ENCODE measurements at regions not wholly inside any gene's neighbourhood (a gene's known extent, or its start where the extent isn't known, plus 50 kb on each side); places are given as distances from the start of the nearest gene placed in this dataset.

GRCh38 chr10:121288011-121288410 is 310.2 kb downstream of the FGFR2 start (continued):
- TF ChIP-seq SUPT20H (IDR thresholded peaks at IDR 0.05; ENCODE audit: borderline replicate concordance, control insufficient read depth, low read depth, low read length) (no peak), PAX8 (IDR thresholded peaks at IDR 0.05) (no peak), ATF3 (IDR thresholded peaks at IDR 0.05; ENCODE audit: borderline replicate concordance, extremely low read depth, low read depth, low read length) (no peak), ZBTB40 (IDR thresholded peaks at IDR 0.05; ENCODE audit: borderline replicate concordance) (no peak)

GRCh38 chr10:121288864-121289661 is 309.2 kb downstream of the FGFR2 start:
- no TSS peak for BruUV-seq (replicated peaks)
- ATAC-seq (no peak), FAIRE-seq (no peak), DNase-seq (ENCODE audit: low read depth, low spot score) (no peak)
- no peaks in the 10 kb centered on the region for H3K4me1 ChIP-seq (ENCODE audit: control insufficient read depth, insufficient read depth, low read length)
- ChIA-PET RAD21 (ENCODE audit: unreplicated experiment) (no interaction called here), SMC1A (ENCODE audit: uncharacterized antibody, unreplicated experiment) (no interaction called here), CTCF (no interaction called here), POLR2A (no interaction called here)
- no peaks in the 10 kb centered on the region for H3K36me3 ChIP-seq (ENCODE audit: control insufficient read depth in 2 of 2, insufficient read depth in 2 of 2, low read length in 1 of 2)
- no peak overlapping the region for H3K9ac ChIP-seq (ENCODE audit: control insufficient read depth, insufficient read depth, low read length)
- H4K20me1 ChIP-seq (ENCODE audit: control insufficient read depth, insufficient read depth): no peaks in the 10 kb centered on the region
- 2% methylated on average over 6 of the region's 6 CpGs for WGBS (ENCODE audit: insufficient coverage, insufficient replicate concordance, low lambda C conversion rate, missing lambda C conversion rate)
- peaks cover 0 to 2% of the 10 kb centered on the region in 2 experiments; a peak in 2 of 4 replicates for H3K27me3 ChIP-seq (replicated peaks in 1 of 2; ENCODE audit: control insufficient read depth in 2 of 2, insufficient read depth in 2 of 2, low read length in 1 of 2)
- TF ChIP-seq PAX8 (IDR thresholded peaks at IDR 0.05) (no peak), ZZZ3 (IDR thresholded peaks at IDR 0.05; ENCODE audit: control insufficient read depth, insufficient read length, low read depth) (no peak), NFYA (IDR thresholded peaks at IDR 0.05; ENCODE audit: borderline replicate concordance, low read depth, low read length) (no peak), IKZF2 (IDR thresholded peaks at IDR 0.05) (no peak), PAX5 (IDR thresholded peaks at IDR 0.05; ENCODE audit: borderline replicate concordance, low read depth, low read length) (no peak)
- no peaks in the 10 kb centered on the region for H3K9me3 ChIP-seq (replicated peaks; ENCODE audit: control insufficient read depth, insufficient read depth, low read length)
- in situ Hi-C loops (cut with MboI): no loop called here
- no peaks in the 10 kb centered on the region for H3K79me2 ChIP-seq (ENCODE audit: control insufficient read depth, insufficient read depth, low read length)
- H2AFZ ChIP-seq (ENCODE audit: control insufficient read depth, low read depth, low read length): no peak overlapping the region
- no peak overlapping the region for H3K4me2 ChIP-seq (ENCODE audit: control insufficient read depth, insufficient read depth)
- no peak overlapping the region for H3K27ac ChIP-seq (ENCODE audit: control insufficient read depth, insufficient read depth)
- intact Hi-C loops (cut with micrococcal nuclease; ENCODE audit: unreplicated experiment): no loop called here
- no peak overlapping the region for H3K4me3 ChIP-seq

Data from GM12878 (cell line).